H1 (cell line): ENCODE measurements at regions not wholly inside any gene's neighbourhood (a gene's known extent, or its start where the extent isn't known, plus 50 kb on each side); places are given as distances from the start of the nearest gene placed in this dataset.

Experiments used
- CHD1 ChIP-seq: IDR thresholded peaks from 2 replicates; pipeline ENCODE4 v1.6.1; 2012; ENCODE audit warnings: low read depth, low read length, improper control_type of control experiment
- CTCF ChIP-seq, 3 experiments: IDR thresholded peaks; 1 replicate in 2 of 3; 2 replicates in 1 of 3; pipeline versions ENCODE4 v1.5.1 to v1.6.1; 2011; ENCODE audit warnings: low read length in 3 of 3, mild to moderate bottlenecking in 3 of 3, inconsistent platforms in 2 of 3, low read depth in 1 of 3, moderate library complexity in 1 of 3; ENCODE audit not compliant: insufficient read depth in 1 of 3; ENCODE audit errors: control extremely low read depth in 1 of 3
- FOSL1 ChIP-seq: IDR thresholded peaks from 2 replicates; pipeline ENCODE4 v1.6.1; 2011; ENCODE audit warnings: mild to moderate bottlenecking, low read depth, low read length, moderate library complexity; ENCODE audit not compliant: insufficient read depth
- GABPA ChIP-seq: IDR thresholded peaks from 2 replicates; pipeline ENCODE4 v1.6.1; 2011; ENCODE audit warnings: mild to moderate bottlenecking, low read length, moderate library complexity, borderline replicate concordance; ENCODE audit not compliant: insufficient read depth
- RFX5 ChIP-seq: IDR thresholded peaks from 2 replicates; pipeline ENCODE4 v1.6.1; 2011; ENCODE audit warnings: low read depth, low read length, improper control_type of control experiment, borderline replicate concordance
- RXRA ChIP-seq: IDR thresholded peaks from 2 replicates; pipeline ENCODE4 v1.6.1; 2011; ENCODE audit warnings: low read depth, mild to moderate bottlenecking, low read length, moderate library complexity; ENCODE audit not compliant: insufficient read depth
- SIN3A ChIP-seq, 2 experiments: IDR thresholded peaks in 1 of 2; conservative IDR thresholded peaks in 1 of 2; 2 replicates each; pipeline ENCODE4 v1.6.1; 2011 to 2012; ENCODE audit warnings: low read length in 2 of 2, improper control_type of control experiment in 1 of 2, low read depth in 1 of 2, mild to moderate bottlenecking in 1 of 2
- ZNF274 ChIP-seq: IDR thresholded peaks from 2 replicates; pipeline ENCODE4 v1.7.0; 2012; ENCODE audit warnings: low read length, borderline replicate concordance; ENCODE audit errors: extremely low read depth

- no peak for TF ChIP-seq CTCF (IDR thresholded peaks at IDR 0.05; ENCODE audit: control extremely low read depth in 1 of 3, insufficient read depth in 1 of 3, low read depth in 1 of 3, low read length in 3 of 3)
- TF ChIP-seq CHD1, result no peak
- no peak for TF ChIP-seq GABPA
- TF ChIP-seq ZNF274, result no peak
- TF ChIP-seq RFX5, result no peak
- no peak for TF ChIP-seq SIN3A (conservative IDR thresholded peaks at IDR 0.05 in 1 of 2, IDR thresholded peaks at IDR 0.05 in 1 of 2; ENCODE audit: low read depth in 1 of 2, low read length in 2 of 2)
- no peak for TF ChIP-seq RXRA
- TF ChIP-seq FOSL1, result no peak
These were observed 98.6 kb upstream of the CAB39 start (continued) for GRCh38 chr2:230614040-230614439.
